Hypothalamus (tissue), 51 donors: ENCODE measurements at regions not wholly inside any gene's neighbourhood (a gene's known extent, or its start where the extent isn't known, plus 50 kb on each side); places are given as distances from the start of the nearest gene placed in this dataset.
A peak's percentile ranks its signal among the peaks of the same experiment; 100 is the strongest.
"Not testable (repeated sequence)": the region's sequence is repeated elsewhere in the genome, so short reads cannot be mapped to it uniquely, and the experiment has no call there.

ENCODE experiments used
- DNase-seq, 51 donors: peaks; one replicate each; lab custom pipeline; 2025; lab: John Stamatoyannopoulos, UW

DNA sequence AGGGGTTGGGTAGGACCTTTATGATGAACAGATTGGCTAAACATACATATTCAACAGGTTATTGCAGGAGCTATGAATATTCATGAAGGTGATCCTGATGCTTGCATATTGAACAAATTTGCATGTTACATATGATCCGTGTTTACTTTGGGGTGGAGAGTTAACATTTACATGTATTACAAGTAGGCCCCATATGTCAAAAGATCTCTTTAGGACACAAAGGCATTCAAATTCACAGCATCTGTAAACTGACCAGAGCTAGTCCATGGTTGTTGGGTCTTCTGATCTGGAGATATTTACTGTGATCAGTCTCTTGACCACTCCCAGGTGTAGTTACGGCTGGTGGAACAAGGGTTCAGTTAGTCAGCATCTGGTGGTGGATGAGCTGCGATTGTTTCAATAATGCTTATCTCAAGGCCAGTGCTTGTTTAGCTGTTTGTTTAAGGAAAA, 80.4 kb downstream of the PMAIP1 start:
- no peak for DNase-seq

DNA sequence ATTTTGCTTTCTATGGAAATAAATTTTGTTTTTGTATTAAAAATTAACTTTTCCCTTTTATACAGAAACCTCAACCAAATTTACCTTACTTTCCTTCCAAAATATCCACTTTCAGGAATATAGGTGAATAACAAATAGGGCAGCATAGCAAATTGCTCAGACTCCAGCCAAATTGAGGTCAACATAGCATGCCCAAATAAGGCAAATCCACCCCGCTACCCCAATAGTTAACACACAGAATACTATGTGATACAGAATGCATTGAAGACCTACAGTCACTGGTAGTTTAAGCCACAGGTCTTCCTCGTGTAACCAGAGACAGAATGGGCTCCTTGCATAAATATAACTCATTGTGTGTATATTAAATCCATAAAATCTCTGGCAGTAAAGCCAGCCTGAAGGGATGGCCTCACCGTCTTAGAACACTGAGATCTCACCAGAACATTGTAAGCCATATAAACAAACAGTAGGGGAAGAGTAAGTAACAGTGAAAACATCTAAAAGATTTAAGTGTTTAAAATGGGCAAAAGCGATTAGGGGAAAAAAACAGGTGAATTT, 72.2 kb downstream of the PMAIP1 start:
- no peak for DNase-seq

- not testable (repeated sequence) for DNase-seq
Observed at GRCh38 chr18:59971144-59971543, 71.3 kb downstream of the PMAIP1 start.

DNA sequence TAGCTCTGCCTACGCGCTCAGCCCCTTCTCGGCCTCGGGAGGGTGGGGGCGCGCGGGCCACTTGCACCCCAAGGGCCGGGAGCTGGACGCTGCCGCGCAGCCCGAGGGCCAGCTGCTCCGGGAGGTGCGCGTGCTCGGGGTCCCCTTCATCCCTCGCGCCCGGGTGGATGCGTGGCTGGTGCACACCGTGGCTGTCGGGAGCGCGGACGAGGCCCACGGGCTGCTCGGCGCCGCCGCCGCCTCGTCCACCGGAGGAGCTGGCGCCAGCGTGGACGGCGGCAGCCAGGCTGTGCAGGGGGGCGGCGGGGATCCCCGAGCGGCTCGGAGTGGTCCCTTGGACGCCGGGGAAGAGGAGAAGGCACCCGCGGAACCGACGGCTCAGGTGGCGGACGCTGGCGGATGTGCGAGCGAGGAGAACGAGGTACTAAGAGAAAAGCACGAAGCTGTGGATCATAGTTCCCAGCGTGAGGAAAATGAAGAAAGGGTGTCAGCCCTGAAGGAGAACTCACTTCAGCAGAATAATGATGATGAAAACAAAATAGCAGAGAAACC, 69.8 kb downstream of the PMAIP1 start:
- DNase-seq: not testable (repeated sequence)

DNA sequence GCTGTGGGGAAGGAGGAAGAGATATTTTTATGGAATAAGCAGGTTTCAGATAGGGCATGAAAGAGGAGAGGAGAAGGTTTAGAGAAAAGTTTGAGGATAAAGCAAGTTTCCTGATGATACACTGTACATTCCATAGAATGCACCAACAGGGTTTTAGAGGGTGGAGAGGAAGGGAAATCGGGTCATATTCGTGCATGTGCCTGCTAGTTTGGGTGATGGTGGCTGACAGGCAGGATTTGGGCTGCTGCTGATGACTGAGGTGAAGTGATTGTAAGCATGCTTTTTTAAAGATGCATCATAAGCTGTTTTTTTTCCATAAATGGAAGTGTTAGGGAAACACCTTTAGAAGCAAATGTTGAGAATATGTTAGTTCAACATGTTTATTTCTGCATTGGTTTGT, 68.8 kb downstream of the PMAIP1 start:
- no peak for DNase-seq

GRCh38 chr18:59967878-59968277, 68.1 kb downstream of the PMAIP1 start:
- DNase-seq: no peak

DNA sequence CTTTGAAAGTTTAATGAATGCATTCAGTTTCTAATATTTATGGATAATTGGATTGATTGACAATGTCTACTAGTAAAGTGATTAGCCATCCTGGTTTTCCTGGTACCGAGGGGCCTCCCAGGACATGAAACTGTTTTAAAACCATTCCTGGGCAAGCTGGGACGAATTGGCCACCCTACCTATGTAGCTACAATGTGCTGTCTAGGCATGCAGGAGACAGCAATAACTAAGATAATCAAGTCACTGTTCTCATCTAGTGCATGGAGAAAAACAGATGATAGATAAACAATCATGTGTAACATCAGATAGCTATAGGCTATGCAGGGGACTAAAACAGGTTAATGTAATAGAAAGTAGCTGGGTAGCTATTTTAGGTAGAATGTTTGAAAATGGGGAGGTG, 67.1 kb downstream of the PMAIP1 start:
- DNase-seq: no peak

- DNase-seq: no peak
Observed at GRCh38 chr18:59963229-59963628, 63.4 kb downstream of the PMAIP1 start.

DNA sequence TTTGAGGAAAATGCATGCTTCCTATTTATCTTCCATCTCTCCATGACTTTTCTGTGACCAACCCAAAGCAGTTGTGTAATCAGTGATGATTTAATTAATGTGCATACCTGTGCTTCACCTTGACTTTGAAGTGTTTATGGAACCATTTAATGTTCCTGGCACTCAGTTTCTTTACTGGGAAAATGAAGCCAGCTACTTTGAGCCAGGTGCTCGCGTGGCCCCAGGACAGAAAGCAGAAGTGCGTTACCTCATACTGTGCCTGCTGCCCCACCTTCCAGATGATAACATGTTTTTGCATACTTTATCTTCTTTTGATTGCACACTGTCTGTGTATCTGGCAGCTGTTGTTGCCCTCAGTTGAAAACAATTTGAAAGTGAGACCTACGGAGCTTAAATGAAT, 61.3 kb downstream of the PMAIP1 start:
- DNase-seq: no peak

DNA sequence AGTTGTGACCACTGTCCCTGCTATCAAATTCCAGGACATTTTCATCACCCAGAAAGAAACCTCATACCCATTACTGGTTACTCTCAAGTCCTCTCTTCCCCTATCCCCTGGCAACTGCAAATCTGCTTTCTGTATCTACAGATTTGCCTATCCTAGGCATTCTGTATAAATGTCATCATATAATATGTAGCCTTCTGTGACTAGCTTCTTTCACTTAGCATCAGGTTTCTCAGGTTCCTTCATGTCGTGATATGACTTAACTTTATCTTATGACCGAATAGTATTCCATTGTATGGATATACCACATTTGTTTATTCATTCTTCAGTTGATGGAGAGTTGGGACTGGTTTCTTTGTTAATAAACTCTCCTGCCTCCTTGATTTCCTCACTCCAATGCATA, 60.5 kb downstream of the PMAIP1 start:
- DNase-seq: no peak

DNA sequence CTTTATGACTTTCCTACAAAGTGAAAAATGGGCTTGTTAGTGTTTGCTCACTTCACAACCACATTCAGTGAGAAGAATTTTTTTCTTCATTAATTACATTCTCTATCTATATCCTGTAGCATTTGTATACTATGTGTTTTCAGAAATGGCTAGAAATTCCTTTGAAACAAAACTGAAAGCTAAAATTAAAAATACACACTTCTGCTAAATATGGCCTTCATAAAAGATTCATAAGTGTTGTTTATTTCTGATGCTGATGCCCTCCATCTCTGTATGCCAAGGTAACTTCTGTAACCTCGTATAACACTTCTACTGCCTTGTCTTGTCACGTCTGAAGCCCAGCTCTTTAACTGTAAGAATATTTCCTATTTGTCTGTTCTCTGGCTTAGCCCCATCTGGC, 59.8 kb downstream of the PMAIP1 start:
- DNase-seq: no peak

DNA sequence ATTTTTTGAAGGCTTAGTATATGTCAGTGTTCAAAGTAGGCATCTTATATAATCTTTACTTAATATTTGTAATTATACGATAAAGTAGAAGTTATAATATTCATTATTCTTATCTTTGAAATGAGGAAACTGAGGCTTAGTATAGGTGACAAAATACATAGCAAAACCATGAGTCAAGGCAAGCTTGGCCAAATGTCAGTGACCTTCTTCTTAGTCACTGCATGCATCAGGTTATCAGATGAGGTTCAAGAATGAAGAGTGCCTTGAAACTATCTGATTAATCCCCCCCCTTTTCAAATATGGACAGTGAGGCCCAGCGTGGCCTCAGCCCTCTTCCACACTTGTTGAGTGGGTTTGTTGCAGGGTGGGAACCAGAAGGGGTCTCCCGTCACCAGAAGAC, 59.3 kb downstream of the PMAIP1 start:
- DNase-seq: no peak

DNA sequence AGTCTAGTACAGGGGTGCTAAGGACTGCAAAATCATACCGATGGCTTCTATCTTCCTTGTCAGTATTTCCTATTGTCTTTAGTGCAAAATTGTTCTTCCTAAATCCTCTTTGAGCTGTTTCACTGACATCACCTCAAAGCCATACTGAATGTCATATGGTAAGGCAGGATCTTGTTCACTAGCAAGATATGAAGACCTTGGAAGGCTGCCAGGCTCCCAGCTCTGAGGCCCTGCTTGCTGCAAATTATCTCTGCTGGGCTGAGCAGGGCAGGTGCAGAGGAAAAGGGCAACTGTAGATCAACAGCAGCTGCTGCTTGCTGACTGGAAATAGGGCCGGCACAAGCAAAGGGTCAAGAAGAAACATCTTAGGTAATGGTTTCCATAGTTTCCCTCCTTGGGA, 58.2 kb downstream of the PMAIP1 start:
- DNase-seq: peak in 1 of 51 donors; percentile 0

DNA sequence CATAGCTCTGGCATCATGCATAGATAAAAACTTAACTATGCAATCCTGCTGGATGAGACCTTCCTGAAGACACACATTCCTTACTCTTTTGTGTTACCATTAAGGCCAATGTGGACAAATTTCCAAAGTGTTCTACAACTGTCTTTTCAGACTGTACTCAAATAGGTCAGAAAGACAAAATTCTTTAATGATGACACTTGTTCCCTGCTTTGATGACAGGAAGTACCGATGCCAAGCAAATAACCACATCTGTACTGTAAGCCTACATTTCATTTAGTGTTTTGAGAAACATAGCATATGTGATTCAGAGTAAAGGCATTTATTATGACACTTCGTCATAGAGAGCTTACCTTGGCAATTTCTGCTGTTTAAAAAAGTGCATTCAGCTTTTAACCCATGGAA, 55.0 kb downstream of the PMAIP1 start:
- DNase-seq: no peak

DNA sequence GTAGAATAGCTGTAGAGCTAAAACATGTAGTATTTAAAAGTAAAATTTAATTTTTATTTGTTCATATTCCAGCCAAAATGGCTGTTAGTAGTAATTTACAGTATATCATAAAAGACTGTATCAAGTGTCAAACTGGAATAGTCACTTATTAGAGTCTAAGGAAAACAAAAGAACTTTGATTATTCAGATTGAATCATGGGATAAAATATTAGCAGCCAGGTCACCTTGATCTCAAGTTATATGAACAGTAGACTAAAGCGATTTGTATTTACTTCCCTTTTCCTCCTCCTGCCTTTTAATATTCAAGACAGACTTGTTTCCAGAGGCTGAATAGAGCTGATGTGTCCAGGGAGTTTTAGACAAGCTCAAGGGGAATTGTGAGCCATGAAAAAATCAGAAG, 54.4 kb downstream of the PMAIP1 start:
- DNase-seq: no peak
